A673 (cell line): ENCODE measurements at regions not wholly inside any gene's neighbourhood (a gene's known extent, or its start where the extent isn't known, plus 50 kb on each side); places are given as distances from the start of the nearest gene placed in this dataset.

ENCODE experiments used
- BruUV-seq: library from RNA; stranded (reverse); fragments of 400-500 nt; replicated peaks from 2 replicates; lab custom pipeline; 2021; lab: Mats Ljungman, UMichigan
- CTCF ChIA-PET: fragments of 300-600 bp; sonication (Branson Sonifier 250); formaldehyde crosslinking; loops from one replicate; lab custom pipeline; 2022; ENCODE audit warnings: antibody characterized with exemption; lab: Charles Lee
- POLR2A ChIA-PET: fragments of 300-600 bp; sonication (Branson Sonifier 250); formaldehyde crosslinking; loops from one replicate; lab custom pipeline; 2022; ENCODE audit warnings: antibody characterized with exemption; ENCODE audit not compliant: low non-redundant PET; lab: Charles Lee
- DNase-seq: peaks from one replicate; pipeline ENCODE4 v3.0.0-alpha.2; 2015; ENCODE audit warnings: low spot score
- H3K27ac ChIP-seq: fragments of 200-600 bp; sonication (generic); 2 replicates; pipeline ENCODE4 v1.5.1; 2016; ENCODE audit warnings: mixed run types, low read depth, mild to moderate bottlenecking, mixed read lengths, antibody characterized with exemption, low read length; ENCODE audit not compliant: poor library complexity, severe bottlenecking
- H3K27me3 ChIP-seq: fragments of 200-600 bp; sonication (generic); replicated peaks from 2 replicates; pipeline ENCODE4 v1.6.1; 2017; ENCODE audit warnings: mixed run types, low read depth, mild to moderate bottlenecking, mixed read lengths, antibody characterized with exemption, low read length; ENCODE audit not compliant: insufficient read depth, poor library complexity
- H3K36me3 ChIP-seq: fragments of 200-600 bp; sonication (generic); 2 replicates; pipeline ENCODE4 v1.6.1; 2016; ENCODE audit warnings: mixed run types, mild to moderate bottlenecking, mixed read lengths, antibody characterized with exemption, low read length; ENCODE audit not compliant: insufficient read depth, poor library complexity, severe bottlenecking
- H3K4me1 ChIP-seq: fragments of 200-600 bp; sonication (generic); 2 replicates; pipeline ENCODE4 v1.6.1; 2017; ENCODE audit warnings: mixed run types, mild to moderate bottlenecking, mixed read lengths, antibody characterized with exemption, low read length; ENCODE audit not compliant: insufficient read depth, poor library complexity, severe bottlenecking
- H3K4me3 ChIP-seq: fragments of 200-600 bp; sonication (generic); 2 replicates; pipeline ENCODE4 v1.5.1; 2016; ENCODE audit warnings: low read depth, mixed run types, mild to moderate bottlenecking, mixed read lengths, low read length; ENCODE audit not compliant: poor library complexity, severe bottlenecking
- H3K9me3 ChIP-seq: fragments of 200-600 bp; sonication (generic); 2 replicates; pipeline ENCODE4 v1.6.1; 2016; ENCODE audit warnings: mixed run types, low read depth, mild to moderate bottlenecking, mixed read lengths, antibody characterized with exemption, low read length; ENCODE audit not compliant: poor library complexity, severe bottlenecking
- CTCF ChIP-seq: fragments of 300-800, 200-600 bp; sonication (generic); conservative IDR thresholded peaks from 2 replicates; pipeline ENCODE4 v1.5.1; 2017; ENCODE audit warnings: low read depth, mild to moderate bottlenecking, antibody characterized with exemption, low read length, moderate library complexity, mixed read lengths
- EZH2 ChIP-seq: fragments of 200-600 bp; sonication (generic); IDR thresholded peaks from 2 replicates; pipeline ENCODE4 v1.6.1; 2017; ENCODE audit warnings: borderline replicate concordance, low read depth, mild to moderate bottlenecking, mixed read lengths, antibody characterized with exemption, low read length; ENCODE audit not compliant: poor library complexity, severe bottlenecking
- intact Hi-C: fragments of 100-400 bp; cut with micrococcal nuclease; formaldehyde crosslinking; loops from one replicate; pipeline ENCODE4 v1.10.0; 2022; ENCODE audit not compliant: unreplicated experiment

- POLR2A ChIA-PET, result no interaction called here
- H3K9me3 ChIP-seq, result no peaks in the 10 kb centered on the region
- no peaks in the 10 kb centered on the region for H3K27me3 ChIP-seq
- H3K4me1 ChIP-seq, result no peaks in the 10 kb centered on the region
- intact Hi-C loops, result no loop called here
- H3K36me3 ChIP-seq, result no peaks in the 10 kb centered on the region
- TF ChIP-seq CTCF (no peak), EZH2 (no peak)
- no peak overlapping the region for H3K4me3 ChIP-seq
- CTCF ChIA-PET, result no interaction called here
- BruUV-seq, result no TSS peak
- DNase-seq, result no peak
- no peak overlapping the region for H3K27ac ChIP-seq
Observed at GRCh38 chr6:85945459-85946185, 302.9 kb upstream of the SYNCRIP start.

- Histone ChIP-seq H3K9me3 (no peaks in the 10 kb centered on the region), H3K27ac (no peak overlapping the region), H3K4me1 (no peaks in the 10 kb centered on the region), H3K36me3 (no peaks in the 10 kb centered on the region), H3K27me3 (no peaks in the 10 kb centered on the region), H3K4me3 (no peak overlapping the region)
- CTCF ChIA-PET, result no interaction called here
- POLR2A ChIA-PET, result no interaction called here
- DNase-seq, result no peak
- BruUV-seq, result no TSS peak
- intact Hi-C loops, result no loop called here
- TF ChIP-seq EZH2 (no peak), CTCF (no peak)
Observed at GRCh38 chr6:85944776-85945175, 302.1 kb upstream of the SYNCRIP start.

- TF ChIP-seq EZH2, result no peak
- no peak for TF ChIP-seq CTCF
- ChIA-PET CTCF (no interaction called here), POLR2A (no interaction called here)
- intact Hi-C loops, result no loop called here
- Histone ChIP-seq H3K4me3 (no peak overlapping the region), H3K27me3 (no peaks in the 10 kb centered on the region), H3K9me3 (no peaks in the 10 kb centered on the region), H3K36me3 (no peaks in the 10 kb centered on the region), H3K4me1 (no peaks in the 10 kb centered on the region), H3K27ac (no peak overlapping the region)
- no TSS peak for BruUV-seq
- DNase-seq, result no peak
Observed at GRCh38 chr6:85942844-85943243, 300.2 kb upstream of the SYNCRIP start.
